Activated naive CD4-positive, alpha-beta T cell treated with anti-CD3 and anti-CD28 coated beads, Interleukin-2, amount 50 U/mL, for 72 hours (primary cell): ENCODE measurements at regions not wholly inside any gene's neighbourhood (a gene's known extent, or its start where the extent isn't known, plus 50 kb on each side); places are given as distances from the start of the nearest gene placed in this dataset.
A peak's percentile ranks its signal among the peaks of the same experiment; 100 is the strongest.
"Not testable (repeated sequence)": the region's sequence is repeated elsewhere in the genome, so short reads cannot be mapped to it uniquely, and the experiment has no call there.

ENCODE experiments used
- ATAC-seq, 2 donors: fragments of 150-1000 bp; cut with Tn5 transposase; 2 replicates each; pipeline ENCODE4 v1.10.0; 2021; ENCODE audit warnings: mild to moderate bottlenecking in 2 of 2, moderate library complexity in 2 of 2
- DNase-seq, 2 donors: peaks; one replicate each; pipeline ENCODE4 v3.0.0; 2021 to 2022; ENCODE audit warnings: low spot score in 2 of 2
- H3K27ac Mint-ChIP-seq, 2 donors: one replicate each; pipeline ENCODE4 v1.8.0; 2022; ENCODE audit warnings: mild to moderate bottlenecking in 2 of 2, mixed read lengths in 2 of 2
- H3K36me3 Mint-ChIP-seq, 2 donors: one replicate each; pipeline ENCODE4 v1.8.0; 2022; ENCODE audit warnings: mixed read lengths in 2 of 2
- H3K9me3 Mint-ChIP-seq, 2 donors: one replicate each; pipeline ENCODE4 v1.8.0; 2022; ENCODE audit warnings: mixed read lengths in 2 of 2

DNA sequence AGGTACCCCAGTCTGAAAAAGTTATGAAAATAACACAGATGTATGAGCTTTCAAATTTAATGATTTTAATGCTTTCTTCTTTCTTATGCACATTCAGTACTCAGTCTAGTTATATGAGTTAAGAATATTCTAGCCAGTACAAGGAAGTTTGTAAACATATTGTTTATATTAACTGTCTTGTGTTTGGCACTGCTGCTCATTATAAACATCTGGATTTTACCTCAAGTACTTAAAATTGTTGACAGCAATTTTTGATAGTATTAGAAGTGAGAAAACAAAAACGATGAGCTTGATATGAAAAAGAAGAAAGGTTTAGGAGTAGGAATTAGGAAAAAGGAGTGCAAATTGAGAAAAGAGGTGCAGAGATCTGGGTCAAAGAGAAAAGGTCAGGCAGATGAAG is 293.3 kb downstream of the C3orf38 start:
- Mint-ChIP-seq H3K27ac (no peak overlapping the region), H3K9me3 (no peaks in the 10 kb centered on the region), H3K36me3 (no peaks in the 10 kb centered on the region)
- ATAC-seq (no peak), DNase-seq (no peak)

DNA sequence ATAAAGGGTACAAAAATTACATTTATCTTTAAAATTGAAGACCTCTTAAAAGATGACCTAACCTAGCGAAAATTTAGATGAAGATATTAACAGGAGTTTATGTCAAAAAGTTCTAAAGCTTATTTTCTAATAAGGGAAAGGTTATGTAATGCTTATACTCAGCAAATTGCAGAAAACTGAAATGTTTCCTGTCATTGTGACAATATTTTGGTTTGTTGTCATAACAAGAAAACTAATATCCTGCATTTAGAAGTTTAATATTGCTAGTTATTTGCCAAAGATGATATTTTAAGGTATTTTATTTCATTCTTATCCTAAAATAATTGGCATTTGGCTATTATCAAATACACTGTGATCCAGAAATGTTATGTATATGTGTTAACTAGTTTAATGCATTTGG is 294.5 kb downstream of the C3orf38 start:
- Mint-ChIP-seq H3K27ac (no peak overlapping the region), H3K36me3 (no peaks in the 10 kb centered on the region), H3K9me3 (no peaks in the 10 kb centered on the region)
- DNase-seq (no peak), ATAC-seq (no peak)

GRCh38 chr3:88452228-88452627 is 302.5 kb downstream of the C3orf38 start:
- ATAC-seq (no peak), DNase-seq (no peak)
- no peaks in the 10 kb centered on the region for H3K36me3 Mint-ChIP-seq

DNA sequence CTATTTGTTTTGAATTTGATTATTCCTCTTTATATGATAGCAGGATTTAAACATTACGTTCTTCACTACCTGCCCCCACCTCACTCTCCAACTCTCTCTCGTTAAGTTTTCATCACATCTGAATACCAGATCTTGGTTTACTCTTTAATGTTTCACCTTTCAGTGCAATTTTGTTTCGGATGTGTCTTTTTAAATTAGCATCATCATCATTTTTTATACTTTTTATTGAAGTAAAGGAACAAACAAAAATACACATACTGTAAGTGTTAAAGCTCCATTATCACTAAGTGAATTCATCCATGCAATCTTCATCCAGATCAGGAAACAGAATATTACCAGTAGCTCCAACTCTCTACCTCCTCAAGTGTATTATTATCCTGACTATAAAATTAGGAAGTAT is 310.6 kb downstream of the C3orf38 start:
- Mint-ChIP-seq H3K36me3 (no peaks in the 10 kb centered on the region), H3K27ac (no peak overlapping the region), H3K9me3 (peaks cover 0 to 4% of the 10 kb centered on the region in 2 donors)
- no peak for DNase-seq
- ATAC-seq, result no peak

More at GRCh38 chr3:88452228-88452627, 302.5 kb downstream of the C3orf38 start:
- H3K27ac Mint-ChIP-seq, result no peak overlapping the region
- H3K9me3 Mint-ChIP-seq, result peaks cover 0 to 7% of the 10 kb centered on the region in 2 donors

- no peak overlapping the region for H3K27ac Mint-ChIP-seq
- no peak for ATAC-seq
Measured at GRCh38 chr3:88462230-88462629, 312.5 kb downstream of the C3orf38 start.

GRCh38 chr3:88467191-88467590 is 317.4 kb downstream of the C3orf38 start:
- DNase-seq, result no peak
- peak overlapping the region in 1 of 2 donors; percentile 9 for H3K27ac Mint-ChIP-seq
- no peaks in the 10 kb centered on the region for H3K36me3 Mint-ChIP-seq
- H3K9me3 Mint-ChIP-seq, result peaks cover 6 to 8% of the 10 kb centered on the region in 2 donors
- ATAC-seq, result no peak

More at GRCh38 chr3:88462230-88462629, 312.5 kb downstream of the C3orf38 start:
- H3K36me3 Mint-ChIP-seq, result no peaks in the 10 kb centered on the region
- H3K9me3 Mint-ChIP-seq, result peaks cover 6 to 12% of the 10 kb centered on the region in 2 donors
- no peak for DNase-seq

DNA sequence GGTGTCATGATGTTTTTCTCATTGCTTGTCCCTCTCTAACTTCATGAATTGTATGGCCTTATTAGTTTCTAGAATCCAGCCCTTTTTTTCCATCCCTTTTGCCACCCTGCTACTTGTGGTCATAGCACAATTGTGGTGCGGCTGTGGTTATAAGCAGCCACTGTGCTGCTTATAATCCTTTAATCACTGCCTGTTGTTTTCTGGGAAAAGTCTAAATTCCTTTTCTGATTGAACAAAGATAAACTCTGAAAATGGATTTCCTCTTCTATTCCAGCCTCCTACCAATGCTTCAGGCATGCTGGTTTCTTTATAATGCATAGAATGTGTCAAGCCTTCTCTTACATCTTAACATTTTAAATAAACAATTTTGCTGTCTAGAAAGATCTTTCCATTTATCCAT is 319.5 kb downstream of the C3orf38 start:
- DNase-seq (no peak), ATAC-seq (no peak)
- no peak overlapping the region for H3K27ac Mint-ChIP-seq

DNA sequence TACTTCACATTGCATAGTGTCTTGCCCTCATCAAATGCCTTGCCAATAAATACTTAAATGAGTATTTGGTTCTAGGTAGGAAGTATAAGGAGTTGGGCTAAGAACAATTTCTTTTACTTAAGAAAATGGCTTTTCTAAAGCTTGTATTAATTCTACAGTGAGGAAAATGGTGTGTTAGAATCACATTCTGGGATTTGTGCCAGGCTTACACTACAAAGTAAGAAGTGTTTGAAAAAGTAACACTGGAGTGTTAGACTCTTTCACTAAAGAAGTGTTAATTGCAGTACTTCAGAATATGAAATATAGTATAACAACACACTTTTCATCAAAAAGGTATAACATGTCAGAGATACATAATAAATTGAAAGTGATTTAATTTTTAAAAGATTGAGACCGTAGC is 328.7 kb downstream of the C3orf38 start:
- ATAC-seq (no peak), DNase-seq (no peak)
- Mint-ChIP-seq H3K27ac (no peak overlapping the region), H3K36me3 (no peaks in the 10 kb centered on the region), H3K9me3 (peaks cover 0 to 4% of the 10 kb centered on the region in 2 donors)

More for the DNA sequence above, 319.5 kb downstream of the C3orf38 start:
- H3K9me3 Mint-ChIP-seq, result peaks cover 6 to 8% of the 10 kb centered on the region in 2 donors
- H3K36me3 Mint-ChIP-seq, result no peaks in the 10 kb centered on the region

GRCh38 chr3:88480822-88481221 is 331.1 kb downstream of the C3orf38 start:
- no peaks in the 10 kb centered on the region for H3K36me3 Mint-ChIP-seq
- no peak for ATAC-seq
- no peak for DNase-seq
- H3K27ac Mint-ChIP-seq, result no peak overlapping the region
- H3K9me3 Mint-ChIP-seq, result peaks cover 0 to 4% of the 10 kb centered on the region in 2 donors

DNA sequence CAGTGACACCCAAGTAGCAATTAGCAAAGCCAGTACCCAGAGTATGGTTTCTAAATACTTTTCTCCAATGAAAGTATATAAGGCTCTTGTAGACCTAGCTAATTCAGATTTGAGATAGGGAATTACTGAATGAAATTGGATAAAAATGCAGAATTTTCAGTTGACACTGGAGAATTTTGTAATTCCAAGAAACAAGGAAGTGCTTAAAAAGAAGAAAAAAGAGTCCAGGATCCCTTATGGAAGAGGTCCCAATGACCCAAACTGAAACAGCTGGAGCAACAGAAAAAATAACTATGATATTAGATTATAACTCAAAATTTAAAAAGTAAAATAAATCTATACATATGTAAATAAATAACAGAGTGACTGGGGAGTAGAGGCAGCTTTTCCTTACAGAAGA is 335.2 kb downstream of the C3orf38 start:
- no peaks in the 10 kb centered on the region for H3K36me3 Mint-ChIP-seq
- H3K27ac Mint-ChIP-seq, result no peak overlapping the region
- ATAC-seq, result no peak
- no peak for DNase-seq
- no peaks in the 10 kb centered on the region for H3K9me3 Mint-ChIP-seq

DNA sequence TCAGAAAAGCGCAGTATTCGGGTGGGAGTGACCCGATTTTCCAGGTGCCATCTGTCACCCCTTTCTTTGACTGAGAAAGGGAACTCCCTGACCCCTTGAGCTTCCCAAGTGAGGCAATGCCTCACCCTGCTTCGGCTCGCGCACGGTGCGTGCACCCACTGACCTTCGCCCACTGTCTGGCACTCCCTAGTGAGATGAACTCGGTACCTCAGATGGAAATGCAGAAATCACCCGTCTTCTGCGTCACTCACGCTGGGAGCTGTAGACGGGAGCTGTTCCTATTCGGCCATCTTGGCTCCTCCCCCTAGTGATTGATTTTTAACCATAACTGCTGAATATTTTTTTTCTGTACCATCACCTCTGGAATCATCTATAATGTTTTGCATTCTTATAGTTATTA is 359.1 kb downstream of the C3orf38 start:
- not testable (repeated sequence) for H3K27ac Mint-ChIP-seq, DNase-seq, H3K36me3 Mint-ChIP-seq, ATAC-seq
- H3K9me3 Mint-ChIP-seq, result peaks cover 0 to 15% of the 10 kb centered on the region in 2 donors

- Mint-ChIP-seq H3K27ac (no peak overlapping the region), H3K9me3 (peaks cover 0 to 15% of the 10 kb centered on the region in 2 donors), H3K36me3 (peaks cover 5 to 7% of the 10 kb centered on the region in 2 donors)
- ATAC-seq (no peak), DNase-seq (no peak)
Measured at GRCh38 chr3:88509582-88509981, 359.8 kb downstream of the C3orf38 start.

DNA sequence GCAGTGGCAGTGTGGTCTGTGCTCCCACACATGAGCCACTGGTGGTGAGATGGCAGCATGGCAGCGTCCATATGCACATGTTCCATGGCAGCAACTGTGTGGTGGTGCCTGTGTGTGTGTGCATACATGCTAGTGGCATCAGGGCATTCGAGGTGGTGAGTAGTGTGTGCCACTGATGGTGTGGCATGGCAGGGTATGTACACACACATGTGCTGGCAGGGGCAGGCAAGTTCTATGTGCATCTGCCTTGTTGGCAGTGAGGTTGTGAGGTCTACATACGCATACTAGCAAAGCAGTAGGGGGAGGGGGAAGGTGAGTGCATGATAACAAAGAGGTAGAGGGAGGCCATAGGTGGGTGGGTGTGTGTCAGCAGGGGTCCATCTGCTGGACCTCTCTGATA is 378.7 kb downstream of the C3orf38 start:
- peaks cover 11 to 24% of the 10 kb centered on the region in 2 donors for H3K9me3 Mint-ChIP-seq
- DNase-seq, result no peak
- H3K27ac Mint-ChIP-seq, result no peak overlapping the region
- no peak for ATAC-seq
- peaks cover 0 to under 1% of the 10 kb centered on the region in 2 donors for H3K36me3 Mint-ChIP-seq

DNA sequence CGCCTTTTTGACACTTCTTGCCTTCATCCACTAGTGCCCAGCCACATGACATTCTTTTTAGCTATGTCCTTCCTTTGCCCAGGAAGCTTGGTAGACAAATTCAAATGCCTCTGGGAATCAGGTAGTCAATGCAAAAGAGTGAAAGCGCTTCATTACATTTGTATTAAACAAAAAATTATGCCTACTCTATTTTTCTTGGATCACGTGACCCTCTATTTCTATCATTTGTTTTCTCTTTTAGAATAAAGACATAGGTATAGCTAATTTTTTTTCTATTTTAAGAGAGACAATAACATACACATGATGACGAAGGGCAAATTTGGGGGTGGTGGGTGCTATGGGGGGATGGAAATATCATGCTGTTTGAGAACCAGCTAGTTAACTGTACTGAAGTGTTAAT is 384.8 kb downstream of the C3orf38 start:
- no peak for DNase-seq
- no peaks in the 10 kb centered on the region for H3K9me3 Mint-ChIP-seq
- no peak overlapping the region for H3K27ac Mint-ChIP-seq

GRCh38 chr3:88535563-88535962 is 385.8 kb downstream of the C3orf38 start:
- DNase-seq (no peak), ATAC-seq (no peak)
- Mint-ChIP-seq H3K27ac (no peak overlapping the region), H3K9me3 (no peaks in the 10 kb centered on the region), H3K36me3 (no peaks in the 10 kb centered on the region)

More for the DNA sequence above, 384.8 kb downstream of the C3orf38 start:
- no peaks in the 10 kb centered on the region for H3K36me3 Mint-ChIP-seq
- no peak for ATAC-seq

GRCh38 chr3:88542916-88543315 is 393.2 kb downstream of the C3orf38 start:
- H3K27ac Mint-ChIP-seq, result no peak overlapping the region
- peaks cover 14 to 19% of the 10 kb centered on the region in 2 donors for H3K9me3 Mint-ChIP-seq
- ATAC-seq, result no peak
- H3K36me3 Mint-ChIP-seq, result no peaks in the 10 kb centered on the region
- DNase-seq, result no peak

DNA sequence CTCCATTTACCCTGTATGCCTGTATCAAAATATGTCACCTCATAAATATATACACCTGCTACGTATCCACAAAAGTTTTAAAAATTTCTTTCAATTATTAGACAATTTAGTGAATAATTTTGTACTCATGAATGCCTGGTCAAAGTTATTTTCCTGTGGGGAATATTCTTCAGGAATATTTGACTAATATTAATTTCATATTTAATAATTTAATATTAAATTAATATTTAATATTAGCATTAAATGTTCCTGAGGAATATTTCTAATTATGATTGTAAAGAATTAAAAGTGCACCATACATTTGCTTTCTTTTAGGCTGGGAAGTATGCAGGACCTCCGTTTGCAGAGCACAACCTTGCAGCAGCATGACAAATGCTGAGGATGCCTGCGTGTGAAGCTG is 422.7 kb downstream of the C3orf38 start:
- DNase-seq, result no peak
- no peak overlapping the region for H3K27ac Mint-ChIP-seq
- H3K9me3 Mint-ChIP-seq, result peaks cover 14 to 21% of the 10 kb centered on the region in 2 donors
- no peaks in the 10 kb centered on the region for H3K36me3 Mint-ChIP-seq
- ATAC-seq, result no peak

DNA sequence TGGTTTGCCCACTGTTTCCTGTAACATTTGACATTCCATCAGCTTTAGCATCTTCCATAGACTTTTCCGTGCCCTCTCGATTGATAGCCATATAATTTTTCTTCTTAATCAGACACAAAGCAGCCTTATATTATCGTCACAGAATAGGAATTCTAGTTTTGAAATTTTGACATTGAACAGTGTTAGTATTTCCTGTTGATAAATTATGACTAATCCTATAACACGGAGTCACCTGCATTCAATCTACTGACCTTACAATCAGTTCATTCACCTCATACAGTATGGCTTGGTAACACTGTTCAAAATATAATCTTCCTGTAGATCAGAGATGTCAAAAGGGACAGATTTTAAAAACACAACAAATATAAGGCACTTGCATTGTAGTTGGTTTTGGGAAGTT is 423.7 kb downstream of the C3orf38 start:
- no peak overlapping the region for H3K27ac Mint-ChIP-seq
- peaks cover 14 to 21% of the 10 kb centered on the region in 2 donors for H3K9me3 Mint-ChIP-seq
- H3K36me3 Mint-ChIP-seq, result no peaks in the 10 kb centered on the region
- DNase-seq, result no peak
- ATAC-seq, result no peak

DNA sequence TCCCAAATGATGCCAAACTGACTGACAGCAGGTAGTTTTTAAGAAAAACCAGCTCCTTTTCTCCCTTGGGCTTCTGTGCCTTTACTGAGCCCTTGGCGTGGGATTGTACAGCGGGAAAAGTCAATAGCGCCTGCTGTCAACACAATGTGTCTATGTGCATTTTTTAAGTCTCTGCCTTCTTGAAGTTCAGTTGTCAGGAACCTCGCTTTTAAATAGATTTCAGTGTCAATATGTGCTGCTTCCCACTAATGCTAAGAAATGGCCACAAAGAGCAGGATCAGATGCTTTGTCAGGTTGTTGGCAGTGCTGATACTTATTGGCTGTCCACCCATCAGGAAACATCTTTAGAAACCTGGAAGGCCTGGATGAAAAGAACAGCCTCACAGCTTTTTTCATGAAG is 424.4 kb downstream of the C3orf38 start:
- ATAC-seq, result no peak
- DNase-seq, result no peak
- peaks cover 12 to 18% of the 10 kb centered on the region in 2 donors for H3K9me3 Mint-ChIP-seq
- no peaks in the 10 kb centered on the region for H3K36me3 Mint-ChIP-seq
- no peak overlapping the region for H3K27ac Mint-ChIP-seq
